ENCODE measurements at regions not wholly inside any gene's neighbourhood (a gene's known extent, or its start where the extent isn't known, plus 50 kb on each side); places are given as distances from the start of the nearest gene placed in this dataset.
A peak's percentile ranks its signal among the peaks of the same experiment; 100 is the strongest.

- Mint-ChIP-seq H3K9me3 (no peaks in the 10 kb centered on the region), H3K4me3 (no peak overlapping the region), H3K27me3 (peaks cover 33% of the 10 kb centered on the region), H3K27ac (peak overlapping the region in 1 of 2 donors; percentile 51), H3K4me1 (no peaks in the 10 kb centered on the region)
- DNase-seq (no peak), ATAC-seq (no peak)
These were observed 108.8 kb downstream of the SQOR start for GRCh38 chr15:45743426-45744235.

DNA sequence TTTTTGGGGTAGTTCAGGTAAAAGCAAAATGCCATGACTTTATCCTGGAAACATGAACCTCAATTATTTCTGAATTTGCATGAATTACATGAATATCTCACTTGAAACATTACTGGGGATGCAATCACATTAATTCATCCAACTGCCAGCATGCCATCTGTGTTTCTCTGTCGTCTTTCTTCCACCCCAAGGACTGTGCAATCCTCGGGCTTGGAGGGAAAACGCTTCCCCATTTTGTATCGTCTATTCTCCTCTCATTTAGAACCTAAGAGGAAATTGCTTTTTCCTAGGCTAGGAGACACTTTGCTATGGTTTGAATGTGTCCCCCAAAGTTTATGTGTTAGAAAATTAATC lies 109.4 kb downstream of the SQOR start:
- H3K4me1 Mint-ChIP-seq, result no peaks in the 10 kb centered on the region
- H3K27ac Mint-ChIP-seq, result no peak overlapping the region
- DNase-seq, result no peak
- H3K27me3 Mint-ChIP-seq, result peaks cover 36% of the 10 kb centered on the region
- no peaks in the 10 kb centered on the region for H3K9me3 Mint-ChIP-seq
- no peak for ATAC-seq
- no peak overlapping the region for H3K4me3 Mint-ChIP-seq

DNA sequence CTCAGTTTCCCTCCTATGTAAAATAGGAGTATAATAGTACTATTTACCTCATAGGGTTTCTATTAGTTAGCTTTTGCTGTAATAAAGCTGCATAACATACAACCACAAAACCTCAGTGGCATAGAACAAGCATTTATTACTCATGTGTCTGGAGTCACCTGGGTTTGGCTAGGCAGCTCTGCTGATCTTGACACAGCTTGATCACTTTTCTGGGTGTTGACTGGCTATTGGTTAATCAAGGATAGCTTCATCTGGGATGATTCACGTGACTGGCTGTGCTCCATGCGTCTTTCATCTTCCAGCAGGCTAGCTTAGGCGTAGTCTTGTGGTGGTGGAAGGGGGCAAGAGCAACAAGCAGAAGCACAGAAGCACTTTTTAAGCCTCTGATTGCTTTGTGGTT lies 112.6 kb downstream of the SQOR start:
- H3K27ac Mint-ChIP-seq, result no peak overlapping the region
- no peak for ATAC-seq

GRCh38 chr15:45751629-45752028 lies 116.8 kb downstream of the SQOR start:
- Mint-ChIP-seq H3K4me3 (no peak overlapping the region), H3K4me1 (no peaks in the 10 kb centered on the region), H3K27ac (no peak overlapping the region), H3K9me3 (no peaks in the 10 kb centered on the region), H3K27me3 (peaks cover 43% of the 10 kb centered on the region)
- ATAC-seq (no peak), DNase-seq (no peak)

More for the DNA sequence above, 112.6 kb downstream of the SQOR start:
- no peak for DNase-seq
- Mint-ChIP-seq H3K4me1 (no peaks in the 10 kb centered on the region), H3K9me3 (no peaks in the 10 kb centered on the region), H3K4me3 (no peak overlapping the region), H3K27me3 (peaks cover 32% of the 10 kb centered on the region)

GRCh38 chr15:45759936-45760335 lies 125.1 kb downstream of the SQOR start:
- Mint-ChIP-seq H3K27me3 (peaks cover 55% of the 10 kb centered on the region), H3K27ac (no peak overlapping the region), H3K9me3 (no peaks in the 10 kb centered on the region), H3K4me1 (no peaks in the 10 kb centered on the region), H3K4me3 (no peak overlapping the region)
- no peak for ATAC-seq
- no peak for DNase-seq

GRCh38 chr15:45762726-45763125 lies 127.9 kb downstream of the SQOR start:
- Mint-ChIP-seq H3K4me1 (no peaks in the 10 kb centered on the region), H3K27ac (no peak overlapping the region), H3K9me3 (no peaks in the 10 kb centered on the region), H3K4me3 (no peak overlapping the region), H3K27me3 (peaks cover 27% of the 10 kb centered on the region)
- ATAC-seq (no peak), DNase-seq (no peak)

- Mint-ChIP-seq H3K27me3 (peaks cover 22% of the 10 kb centered on the region), H3K27ac (no peak overlapping the region), H3K4me3 (no peak overlapping the region), H3K9me3 (no peaks in the 10 kb centered on the region), H3K4me1 (no peaks in the 10 kb centered on the region)
- DNase-seq (no peak), ATAC-seq (no peak)
These were observed 128.5 kb downstream of the SQOR start for GRCh38 chr15:45763170-45763869.

DNA sequence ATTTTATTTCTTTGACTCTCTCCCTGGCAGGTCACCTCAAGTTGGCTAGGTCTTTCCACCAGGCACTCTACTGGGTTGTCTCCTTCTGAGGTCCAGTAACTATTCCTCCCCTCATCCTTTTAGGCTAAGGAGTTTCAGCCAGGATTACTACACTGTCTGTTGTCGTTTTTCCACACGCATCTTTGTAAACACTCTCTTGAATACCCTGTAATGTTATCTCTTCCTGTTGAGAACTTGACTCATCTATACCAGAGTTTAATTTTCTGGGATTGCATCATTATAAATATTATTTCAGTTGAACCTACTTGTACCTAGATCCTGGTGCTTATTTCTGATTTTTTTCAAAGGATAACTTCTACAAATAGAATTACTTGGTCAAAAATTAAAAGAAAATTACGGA lies 138.3 kb downstream of the SQOR start:
- no peak overlapping the region for H3K4me3 Mint-ChIP-seq
- H3K27ac Mint-ChIP-seq, result peak overlapping the region in 1 of 2 donors; percentile 63
- no peaks in the 10 kb centered on the region for H3K9me3 Mint-ChIP-seq
- no peaks in the 10 kb centered on the region for H3K4me1 Mint-ChIP-seq
- H3K27me3 Mint-ChIP-seq, result peaks cover 8% of the 10 kb centered on the region
- DNase-seq (no peak), ATAC-seq (no peak)

DNA sequence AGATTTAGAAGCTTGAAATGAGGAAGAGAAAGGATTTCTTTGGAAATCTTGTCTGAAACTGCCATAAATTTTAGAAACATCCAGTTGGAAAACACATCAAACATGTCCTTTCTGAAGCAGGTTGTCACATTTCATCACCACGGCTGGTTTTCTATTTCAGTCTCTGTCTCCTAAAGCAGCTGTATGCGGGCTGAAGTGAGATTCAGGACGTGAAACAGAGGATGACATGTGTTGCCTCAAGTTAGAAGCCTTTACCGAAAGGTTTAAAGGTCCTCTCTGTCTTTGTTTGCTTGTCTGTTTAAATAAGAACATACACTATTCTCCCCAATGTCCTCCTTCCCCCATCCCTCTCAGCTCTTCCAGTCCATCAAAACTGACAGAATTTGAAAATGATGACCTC lies 141.9 kb downstream of the SQOR start:
- Mint-ChIP-seq H3K27me3 (peaks cover 19% of the 10 kb centered on the region), H3K9me3 (no peaks in the 10 kb centered on the region), H3K27ac (no peak overlapping the region), H3K4me3 (no peak overlapping the region), H3K4me1 (no peaks in the 10 kb centered on the region)
- ATAC-seq (no peak), DNase-seq (no peak)

DNA sequence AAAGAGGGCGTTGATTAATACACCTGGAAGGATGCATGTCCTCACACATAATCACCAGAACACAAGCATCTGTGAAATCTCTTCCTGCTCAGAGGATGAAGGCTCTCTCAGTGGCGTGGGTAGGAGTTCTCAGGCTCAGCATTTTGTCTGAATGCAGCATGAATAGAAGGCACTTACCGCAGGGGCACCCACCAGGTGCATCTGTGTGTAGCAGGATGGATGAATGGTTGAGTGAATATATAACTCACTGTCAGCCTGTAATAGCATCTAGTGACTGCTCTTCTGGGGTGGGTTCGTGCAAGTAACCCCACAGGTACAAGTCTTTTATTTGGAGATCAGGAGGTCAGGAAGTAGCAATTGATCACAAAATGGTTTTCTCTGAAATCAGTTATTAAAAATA lies 143.0 kb downstream of the SQOR start:
- no peak overlapping the region for H3K4me3 Mint-ChIP-seq
- H3K27ac Mint-ChIP-seq, result no peak overlapping the region
- H3K9me3 Mint-ChIP-seq, result no peaks in the 10 kb centered on the region
- no peak for DNase-seq
- H3K4me1 Mint-ChIP-seq, result no peaks in the 10 kb centered on the region
- no peak for ATAC-seq
- H3K27me3 Mint-ChIP-seq, result peaks cover 29% of the 10 kb centered on the region

DNA sequence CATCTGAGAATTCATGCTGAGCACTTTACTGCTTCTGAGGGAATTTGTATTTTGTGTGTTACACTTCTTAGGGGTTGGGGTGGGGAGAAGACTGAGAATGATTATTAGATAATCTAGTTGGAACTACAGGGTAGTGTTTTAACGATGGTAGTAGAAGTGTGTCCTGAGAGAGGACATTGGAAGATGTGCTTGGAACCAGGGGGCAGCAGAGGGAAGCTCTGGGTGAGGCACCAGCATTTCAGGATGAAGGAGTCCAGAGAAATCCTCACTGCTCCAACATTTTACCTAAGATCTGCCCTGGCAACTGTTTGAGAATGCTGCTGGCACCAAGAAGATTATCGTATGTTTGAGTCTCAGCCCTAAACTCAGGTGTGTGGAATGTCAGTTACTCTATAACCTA lies 145.5 kb downstream of the SQOR start:
- ATAC-seq, result no peak
- Mint-ChIP-seq H3K27ac (no peak overlapping the region), H3K9me3 (no peaks in the 10 kb centered on the region), H3K4me3 (no peak overlapping the region), H3K4me1 (no peaks in the 10 kb centered on the region), H3K27me3 (peaks cover 46% of the 10 kb centered on the region)
- no peak for DNase-seq

DNA sequence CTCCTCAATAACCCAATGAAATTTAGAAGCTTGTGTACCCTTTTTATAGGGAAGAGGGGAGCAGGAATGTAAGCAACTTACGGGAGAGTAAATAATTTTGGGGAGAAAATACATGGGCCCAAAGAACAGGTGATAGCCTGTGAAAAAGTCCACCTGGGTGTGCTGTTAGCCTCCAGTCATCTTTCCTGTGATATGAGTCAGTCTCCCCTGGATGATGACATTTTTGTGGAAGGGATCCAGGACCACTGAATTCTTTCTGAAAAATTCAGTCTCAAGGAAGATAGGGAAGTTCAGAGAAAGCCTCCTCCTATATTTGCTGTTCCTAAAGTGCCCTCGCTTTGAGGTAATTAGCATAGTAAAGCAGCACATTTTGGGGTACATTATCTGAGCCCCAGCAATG lies 149.8 kb downstream of the SQOR start:
- no peaks in the 10 kb centered on the region for H3K9me3 Mint-ChIP-seq
- H3K27ac Mint-ChIP-seq, result peak overlapping the region in 1 of 2 donors; percentile 50
- no peak for DNase-seq
- H3K4me1 Mint-ChIP-seq, result no peaks in the 10 kb centered on the region
- H3K27me3 Mint-ChIP-seq, result peaks cover 38% of the 10 kb centered on the region
- H3K4me3 Mint-ChIP-seq, result no peak overlapping the region
- no peak for ATAC-seq

DNA sequence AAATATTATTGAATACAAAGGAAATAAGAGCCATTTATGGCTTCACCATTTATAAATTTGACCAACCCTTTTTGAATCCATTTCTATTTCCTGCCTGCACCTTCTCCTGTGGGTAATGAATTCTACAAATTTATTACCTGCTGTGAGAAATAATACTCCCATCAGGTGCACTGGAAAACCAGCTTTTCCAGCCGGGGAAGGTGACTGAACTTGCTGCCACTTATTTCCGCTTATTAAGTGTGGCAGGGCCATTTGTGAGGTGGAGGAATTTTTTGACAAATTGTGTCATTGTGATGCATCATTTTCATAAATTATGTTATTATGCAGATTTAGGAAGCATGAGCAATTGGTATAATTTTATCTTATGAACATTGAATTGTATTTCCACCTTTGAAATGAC lies 151.1 kb downstream of the SQOR start:
- Mint-ChIP-seq H3K9me3 (no peaks in the 10 kb centered on the region), H3K27ac (no peak overlapping the region), H3K27me3 (peaks cover 34% of the 10 kb centered on the region), H3K4me1 (no peaks in the 10 kb centered on the region), H3K4me3 (no peak overlapping the region)
- DNase-seq (no peak), ATAC-seq (no peak)

- peak; percentile 66 for ATAC-seq
- DNase-seq, result no peak
- Mint-ChIP-seq H3K4me3 (no peak overlapping the region), H3K9me3 (no peaks in the 10 kb centered on the region), H3K27ac (no peak overlapping the region), H3K27me3 (peaks cover 29% of the 10 kb centered on the region), H3K4me1 (no peaks in the 10 kb centered on the region)
These were observed 155.6 kb downstream of the SQOR start for GRCh38 chr15:45790325-45790943.

DNA sequence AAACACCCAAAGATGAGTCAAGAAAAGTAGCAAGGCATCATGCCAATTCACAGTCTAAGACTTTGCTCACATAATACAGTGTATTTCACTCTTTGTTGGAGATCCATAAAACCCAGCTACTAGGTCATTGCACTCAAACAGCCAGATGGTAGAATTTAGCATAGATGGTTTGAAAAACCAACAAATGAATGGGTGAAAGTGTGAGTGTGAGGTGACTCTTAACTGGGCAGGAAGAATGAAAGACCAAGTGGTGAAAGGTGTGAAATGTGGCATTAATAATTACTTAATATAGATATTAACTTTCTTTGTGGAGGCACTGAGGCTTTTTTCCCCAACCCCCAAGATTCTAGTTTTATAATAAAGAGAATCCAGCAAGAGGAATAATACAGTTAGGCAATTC lies 159.5 kb downstream of the SQOR start:
- no peak overlapping the region for H3K27ac Mint-ChIP-seq
- H3K4me1 Mint-ChIP-seq, result no peaks in the 10 kb centered on the region

DNA sequence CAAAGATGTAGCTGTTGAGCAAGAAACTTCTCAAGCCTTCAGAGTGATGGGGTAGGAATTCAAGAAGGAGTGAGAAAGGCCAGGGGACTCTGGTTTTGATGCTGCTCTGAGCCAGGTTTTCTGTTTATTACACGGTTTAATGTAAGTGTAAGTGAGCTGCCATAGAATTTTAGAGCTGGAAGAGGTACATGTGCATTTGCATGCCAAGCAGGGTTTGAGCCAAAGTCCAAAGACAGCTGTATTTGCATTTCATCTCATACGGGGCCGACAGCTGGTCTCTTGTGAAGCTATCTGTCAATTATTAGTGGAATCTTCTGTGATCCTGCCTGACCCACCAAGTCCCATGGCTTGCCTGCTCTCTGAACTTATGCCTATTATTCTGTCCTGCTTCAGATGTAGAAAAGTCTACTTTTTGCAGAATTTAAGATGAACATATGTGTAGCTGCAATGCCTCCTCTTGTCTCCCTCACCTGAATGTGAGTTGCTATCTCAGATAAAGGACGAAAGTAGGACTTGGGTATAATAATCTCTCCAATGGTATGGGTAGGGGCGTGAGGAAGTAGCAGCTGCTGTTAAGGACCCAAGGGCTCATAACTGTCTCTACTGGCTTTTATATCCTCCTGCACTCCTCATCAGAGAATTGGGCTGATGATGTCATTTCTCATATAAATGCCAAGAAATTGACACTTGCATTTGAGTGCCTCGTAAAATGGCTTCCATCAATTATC lies 160.0 kb downstream of the SQOR start:
- peak overlapping the region in 1 of 2 donors; percentile 79 for H3K27ac Mint-ChIP-seq
- ATAC-seq, result no peak
- H3K27me3 Mint-ChIP-seq, result peaks cover 29% of the 10 kb centered on the region

More for the DNA sequence above, 159.5 kb downstream of the SQOR start:
- H3K9me3 Mint-ChIP-seq, result no peaks in the 10 kb centered on the region
- H3K4me3 Mint-ChIP-seq, result no peak overlapping the region
- ATAC-seq (no peak), DNase-seq (no peak)
- peaks cover 29% of the 10 kb centered on the region for H3K27me3 Mint-ChIP-seq

More for the DNA sequence above, 160.0 kb downstream of the SQOR start:
- no peaks in the 10 kb centered on the region for H3K4me1 Mint-ChIP-seq
- no peak for DNase-seq
- no peak overlapping the region for H3K4me3 Mint-ChIP-seq
- no peaks in the 10 kb centered on the region for H3K9me3 Mint-ChIP-seq

All from stimulated activated naive CD8-positive, alpha-beta T cell treated with anti-CD3 and anti-CD28 coated beads, Interleukin-15, amount 100 ng/mL, for 72 hours (primary cell).